H1 (cell line): ENCODE measurements at regions not wholly inside any gene's neighbourhood (a gene's known extent, or its start where the extent isn't known, plus 50 kb on each side); places are given as distances from the start of the nearest gene placed in this dataset.

Experiments used
- CTCF ChIA-PET: fragments of 300-600 bp; sonication (Branson Sonifier 250); formaldehyde crosslinking; loops from one replicate; lab custom pipeline; 2021; ENCODE audit not compliant: partially characterized antibody; lab: Charles Lee
- POLR2A ChIA-PET: fragments of 300-600 bp; sonication (Branson Sonifier 250); formaldehyde crosslinking; loops from one replicate; lab custom pipeline; 2021; ENCODE audit warnings: inconsistent platforms; ENCODE audit not compliant: partially characterized antibody; lab: Charles Lee
- DNase-seq, 2 experiments: peaks; one replicate each; pipeline versions ENCODE4 v3.0.0 to v3.0.0-alpha.2; 2010 to 2022; ENCODE audit warnings: low spot score in 2 of 2, low read depth in 1 of 2, mixed read lengths in 1 of 2
- FAIRE-seq: peaks from 2 replicates; lab custom pipeline; 2011; peaks lifted over from hg19 to GRCh38; lab: Jason Lieb, UNC
- H2AFZ ChIP-seq: 2 replicates; pipeline ENCODE4 v1.8.1; 2012; ENCODE audit warnings: low read length, inconsistent platforms
- H2AK5ac ChIP-seq: 2 replicates; pipeline ENCODE4 v1.6.1; 2013; ENCODE audit warnings: low read depth, low read length
- H2BK120ac ChIP-seq: replicated peaks from 2 replicates; pipeline ENCODE3; 2013; ENCODE audit warnings: low read depth, low read length, inconsistent platforms
- H2BK12ac ChIP-seq: 2 replicates; pipeline ENCODE4 v1.6.1; 2013; ENCODE audit warnings: low read depth, low read length
- H2BK15ac ChIP-seq: 2 replicates; pipeline ENCODE4 v1.6.1; 2013; ENCODE audit warnings: low read length
- H2BK20ac ChIP-seq: 2 replicates; pipeline ENCODE4 v1.6.1; 2013; ENCODE audit warnings: low read length
- H2BK5ac ChIP-seq: 2 replicates; pipeline ENCODE4 v1.6.1; 2013; ENCODE audit warnings: low read depth, low read length
- H3K14ac ChIP-seq: 2 replicates; pipeline ENCODE4 v1.6.1; 2013; ENCODE audit warnings: inconsistent platforms; ENCODE audit not compliant: insufficient read length
- H3K18ac ChIP-seq: 2 replicates; pipeline ENCODE4 v1.6.1; 2013; ENCODE audit warnings: low read length; ENCODE audit errors: extremely low read depth
- H3K23ac ChIP-seq: 2 replicates; pipeline ENCODE4 v1.6.1; 2013; ENCODE audit warnings: inconsistent platforms; ENCODE audit not compliant: insufficient read length
- H3K23me2 ChIP-seq: 2 replicates; pipeline ENCODE4 v1.6.1; 2013; ENCODE audit warnings: low read depth, low read length
- H3K27ac ChIP-seq: 2 replicates; pipeline ENCODE4 v1.6.1; 2011; ENCODE audit warnings: low read depth, low read length, inconsistent platforms
- H3K27me3 ChIP-seq, 4 experiments: replicated peaks in 1 of 4; 1 replicate in 1 of 4; 2 replicates in 3 of 4; pipeline versions ENCODE4 v1.6.1 to v1.8.1; 2011 to 2013; ENCODE audit warnings: low read length in 3 of 4, mild to moderate bottlenecking in 3 of 4, inconsistent platforms in 2 of 4, mixed read lengths in 2 of 4, moderate library complexity in 1 of 4; ENCODE audit not compliant: control insufficient read depth in 3 of 4, insufficient read depth in 3 of 4; ENCODE audit errors: extremely low read depth in 1 of 4
- H3K36me3 ChIP-seq, 4 experiments: 2 replicates each; pipeline versions ENCODE4 v1.6.1 to v1.8.1; 2011 to 2013; ENCODE audit warnings: mild to moderate bottlenecking in 4 of 4, low read length in 3 of 4, moderate library complexity in 2 of 4, control low read depth in 1 of 4, inconsistent platforms in 1 of 4; ENCODE audit not compliant: insufficient read depth in 4 of 4, control insufficient read depth in 2 of 4
- H3K4ac ChIP-seq: replicated peaks from 2 replicates; pipeline ENCODE3; 2013; ENCODE audit warnings: low read length, low read depth, mixed read lengths, inconsistent platforms; ENCODE audit not compliant: insufficient read length
- H3K4me1 ChIP-seq, 4 experiments: replicated peaks in 1 of 4; 1 replicate in 1 of 4; 2 replicates in 3 of 4; pipeline versions ENCODE4 v1.6.1 to v1.8.1; 2011 to 2013; ENCODE audit warnings: low read length in 3 of 4, inconsistent platforms in 2 of 4, mixed read lengths in 1 of 4; ENCODE audit not compliant: insufficient read depth in 4 of 4, control insufficient read depth in 3 of 4
- H3K4me2 ChIP-seq, 2 experiments: 2 replicates each; pipeline versions ENCODE4 v1.6.1 to v1.8.1; 2011 to 2013; ENCODE audit warnings: low read depth in 2 of 2, low read length in 2 of 2, control low read depth in 1 of 2, inconsistent platforms in 1 of 2, mild to moderate bottlenecking in 1 of 2; ENCODE audit not compliant: insufficient read depth in 1 of 2
- H3K4me3 ChIP-seq, 4 experiments: fragments of 200-600, 300-600 bp in 1 of 4; sonication (generic), shearing (Covaris generic), sonication (Bioruptor Twin) in 1 of 4; 2 replicates each; pipeline versions ENCODE4 v1.5.1 to v1.8.1; 2011 to 2016; ENCODE audit warnings: low read length in 4 of 4, low read depth in 3 of 4, control low read depth in 2 of 4, inconsistent platforms in 2 of 4, mild to moderate bottlenecking in 2 of 4, mixed read lengths in 1 of 4, moderate library complexity in 1 of 4; ENCODE audit not compliant: insufficient read depth in 2 of 4; ENCODE audit errors: extremely low read depth in 1 of 4
- H3K56ac ChIP-seq: replicated peaks from 2 replicates; pipeline ENCODE3; 2013; ENCODE audit warnings: low read depth, mild to moderate bottlenecking, mixed read lengths, low read length, inconsistent platforms; ENCODE audit not compliant: insufficient read length
- H3K79me1 ChIP-seq: 2 replicates; pipeline ENCODE4 v1.6.1; 2013; ENCODE audit warnings: low read depth, low read length, control low read depth
- H3K79me2 ChIP-seq, 2 experiments: 2 replicates each; pipeline versions ENCODE4 v1.6.1 to v1.8.1; 2012 to 2013; ENCODE audit warnings: low read length in 2 of 2, mild to moderate bottlenecking in 2 of 2, inconsistent platforms in 1 of 2; ENCODE audit not compliant: insufficient read depth in 2 of 2, control insufficient read depth in 1 of 2
- H3K9ac ChIP-seq, 4 experiments: replicated peaks in 1 of 4; 1 replicate in 1 of 4; 2 replicates in 3 of 4; pipeline versions ENCODE4 v1.6.1 to v1.8.1; 2011 to 2013; ENCODE audit warnings: low read depth in 3 of 4, low read length in 3 of 4, control low read depth in 2 of 4, mild to moderate bottlenecking in 2 of 4, moderate library complexity in 2 of 4, inconsistent platforms in 1 of 4; ENCODE audit errors: extremely low read depth in 1 of 4
- H3K9me3 ChIP-seq, 2 experiments: 2 replicates each; pipeline versions ENCODE4 v1.6.1 to v1.8.1; 2012 to 2013; ENCODE audit warnings: mild to moderate bottlenecking in 2 of 2, moderate library complexity in 2 of 2, control low read depth in 1 of 2, inconsistent platforms in 1 of 2, low read depth in 1 of 2, low read length in 1 of 2, mixed read lengths in 1 of 2; ENCODE audit not compliant: insufficient read depth in 2 of 2
- H4K20me1 ChIP-seq, 2 experiments: replicated peaks in 1 of 2; 2 replicates each; pipeline versions ENCODE3 to v1.8.1; 2011 to 2013; ENCODE audit warnings: inconsistent platforms in 2 of 2, low read length in 2 of 2, mild to moderate bottlenecking in 1 of 2; ENCODE audit not compliant: insufficient read depth in 2 of 2, control insufficient read depth in 1 of 2
- H4K5ac ChIP-seq: 2 replicates; pipeline ENCODE4 v1.6.1; 2013; ENCODE audit warnings: low read length, low read depth, mixed read lengths, inconsistent platforms; ENCODE audit not compliant: insufficient read length
- H4K8ac ChIP-seq: 2 replicates; pipeline ENCODE4 v1.8.0; 2013; ENCODE audit warnings: mild to moderate bottlenecking, moderate library complexity, low read length, inconsistent platforms; ENCODE audit not compliant: insufficient read depth; ENCODE audit errors: extremely low read depth
- H4K91ac ChIP-seq: replicated peaks from 2 replicates; pipeline ENCODE3; 2013; ENCODE audit warnings: low read length, mixed read lengths, inconsistent platforms; ENCODE audit not compliant: insufficient read length
- CREB1 ChIP-seq: IDR thresholded peaks from 2 replicates; pipeline ENCODE4 v1.6.1; 2012; ENCODE audit warnings: inconsistent platforms
- KDM5A ChIP-seq: fragments of 200-600 bp; IDR thresholded peaks from 2 replicates; pipeline ENCODE4 v1.7.1; 2012; ENCODE audit warnings: mild to moderate bottlenecking, low read length, inconsistent platforms, mixed read lengths
- SP1 ChIP-seq: IDR thresholded peaks from 2 replicates; pipeline ENCODE4 v1.6.1; 2011; ENCODE audit warnings: low read depth, low read length
- TEAD4 ChIP-seq: IDR thresholded peaks from 2 replicates; pipeline ENCODE4 v1.6.1; 2012; ENCODE audit warnings: low read depth, low read length, inconsistent platforms, mixed read lengths
- WGBS, 2 experiments: shearing (Covaris generic) in 1 of 2; methylation state at CpG; one replicate each; pipeline versions ENCODE4 v1.1.6 to v1.1.7; 2013 to 2015; ENCODE audit warnings: low lambda C conversion rate in 2 of 2, mixed read lengths in 2 of 2, inconsistent platforms in 1 of 2, low coverage in 1 of 2, missing lambda C conversion rate in 1 of 2; ENCODE audit not compliant: insufficient replicate concordance in 2 of 2, insufficient coverage in 1 of 2, insufficient read length in 1 of 2; ENCODE audit errors: extremely low coverage in 1 of 2, missing lambda C conversion rate in 1 of 2; 5-methylcytosine and 5-hydroxymethylcytosine counted together

DNA sequence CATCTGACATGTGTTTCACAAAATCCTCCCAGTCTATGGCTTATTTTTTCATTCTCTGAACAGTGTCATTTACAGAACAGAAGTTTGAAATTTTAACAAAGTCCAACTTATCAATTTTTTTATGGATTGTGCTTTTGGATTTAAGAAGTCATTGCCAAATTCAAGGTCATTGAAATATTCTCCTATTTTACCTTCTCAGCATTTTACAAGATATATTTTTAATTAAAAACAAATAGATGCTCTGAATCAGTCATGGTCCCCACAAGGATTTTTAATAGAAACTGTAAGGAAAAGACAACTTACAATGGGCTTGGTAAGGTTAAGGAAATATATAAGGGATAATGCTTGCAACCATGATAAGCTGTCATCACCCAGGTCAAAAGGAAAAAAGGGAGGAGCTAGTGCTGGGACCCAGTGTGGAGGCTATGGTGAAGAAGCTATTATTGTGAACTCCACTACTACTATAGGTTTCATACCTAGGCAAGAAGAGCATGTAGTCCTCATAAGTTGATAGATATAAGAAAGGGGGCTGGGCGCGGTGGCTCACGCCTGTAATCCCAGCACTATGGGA, 144.5 kb upstream of the KCNJ15 start:
- H3K4ac ChIP-seq, result no peak overlapping the region
- no peak overlapping the region for H2BK5ac ChIP-seq
- no peak overlapping the region for H3K4me3 ChIP-seq
- no peak overlapping the region for H4K5ac ChIP-seq
- no peak overlapping the region for H4K8ac ChIP-seq
- H2BK15ac ChIP-seq, result no peak overlapping the region
- no peak overlapping the region for H3K23ac ChIP-seq
- WGBS, 2 experiments, result no CpG with 5 or more reads among the region's 3 CpGs
- H2BK20ac ChIP-seq, result no peak overlapping the region
- H2BK120ac ChIP-seq, result no peak overlapping the region
- no peak overlapping the region for H2BK12ac ChIP-seq
- no peaks in the 10 kb centered on the region for H3K36me3 ChIP-seq
- H3K4me1 ChIP-seq, result no peaks in the 10 kb centered on the region
- DNase-seq (no peak), FAIRE-seq (no peak)
- H3K9me3 ChIP-seq, result peaks cover 0 to 3% of the 10 kb centered on the region in 2 experiments; a peak in 1 of 4 replicates
- no peaks in the 10 kb centered on the region for H4K20me1 ChIP-seq
- H3K79me2 ChIP-seq, result no peaks in the 10 kb centered on the region
- no peaks in the 10 kb centered on the region for H3K79me1 ChIP-seq
- no peaks in the 10 kb centered on the region; the same call in 1 of the 2 replicates for H3K23me2 ChIP-seq
- H2AFZ ChIP-seq, result no peak overlapping the region
- no peak for TF ChIP-seq SP1
- no peak for TF ChIP-seq CREB1
- TF ChIP-seq KDM5A, result no peak
- no peak for TF ChIP-seq TEAD4
- no peak overlapping the region for H2AK5ac ChIP-seq
- no peak overlapping the region for H3K27ac ChIP-seq
- no peak overlapping the region for H3K56ac ChIP-seq
- ChIA-PET CTCF (no interaction called here), POLR2A (no interaction called here)
- no peak overlapping the region for H3K18ac ChIP-seq
- H3K9ac ChIP-seq, result no peak overlapping the region
- no peaks in the 10 kb centered on the region for H3K27me3 ChIP-seq
- no peak overlapping the region for H3K14ac ChIP-seq
- no peak overlapping the region for H4K91ac ChIP-seq
- H3K4me2 ChIP-seq, result no peak overlapping the region
